Esophagus muscularis mucosa (tissue), 3 donors: ENCODE measurements at regions not wholly inside any gene's neighbourhood (a gene's known extent, or its start where the extent isn't known, plus 50 kb on each side); places are given as distances from the start of the nearest gene placed in this dataset.

ENCODE experiments used
- CTCF ChIP-seq, 3 experiments: fragments of 200-600 bp in 2 of 3; fragments of 450-650 bp in 1 of 3; sonication (generic) in 2 of 3; IDR thresholded peaks; one replicate each; pipeline ENCODE4 v1.5.1; 2017 to 2019; ENCODE audit warnings: antibody characterized with exemption in 3 of 3, mild to moderate bottlenecking in 2 of 3, moderate library complexity in 1 of 3
- POLR2A ChIP-seq: fragments of 450-650 bp; IDR thresholded peaks from one replicate; pipeline ENCODE4 v1.6.1; 2017; ENCODE audit warnings: antibody characterized with exemption, moderate library complexity, mild to moderate bottlenecking, low read depth

DNA sequence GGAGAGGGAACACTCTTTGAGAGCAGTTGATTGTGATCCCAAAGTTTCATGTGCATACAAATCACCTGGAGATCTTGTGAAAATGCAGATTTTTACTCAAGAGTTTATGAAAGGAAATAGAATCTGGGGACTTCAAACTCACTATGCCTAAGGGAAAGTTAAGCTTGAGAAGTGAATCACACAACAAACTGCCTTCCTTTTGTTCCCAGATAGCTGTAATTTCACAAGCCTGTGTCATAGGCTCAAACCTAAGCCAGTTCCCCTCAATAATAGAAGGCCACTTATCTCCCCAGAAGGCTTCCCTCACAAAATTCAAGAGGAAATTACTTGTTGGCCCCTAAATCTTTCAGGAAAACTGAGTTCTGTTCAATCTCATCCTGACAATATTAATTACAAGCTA, 132.8 kb upstream of the MAGEB16 start:
- no peak for TF ChIP-seq CTCF (IDR thresholded peaks at IDR 0.05)
- TF ChIP-seq POLR2A, result no peak
